Neural progenitor cell (in vitro differentiated cells): ENCODE measurements at regions not wholly inside any gene's neighbourhood (a gene's known extent, or its start where the extent isn't known, plus 50 kb on each side); places are given as distances from the start of the nearest gene placed in this dataset.

Experiments
- CTCF ChIP-seq: fragments of 200-600 bp; sonication (generic); IDR thresholded peaks from 2 replicates; pipeline ENCODE4 v1.5.1; 2017; ENCODE audit warnings: antibody characterized with exemption, mild to moderate bottlenecking
- EZH2 ChIP-seq: fragments of 200-600 bp; sonication (generic); IDR thresholded peaks from 2 replicates; pipeline ENCODE4 v1.6.1; 2017; ENCODE audit warnings: antibody characterized with exemption, mild to moderate bottlenecking, moderate library complexity
- EZH2phosphoT487 ChIP-seq: fragments of 200-600 bp; sonication (generic); IDR thresholded peaks from 2 replicates; pipeline ENCODE4 v1.6.1; 2017; ENCODE audit warnings: antibody characterized with exemption

- TF ChIP-seq CTCF (no peak), EZH2 (no peak), EZH2phosphoT487 (no peak)
These were observed 1844.6 kb upstream of the TENM3 start for GRCh38 chr4:180398564-180398963.
